Frontal cortex (tissue), 3 donors: ENCODE measurements at regions not wholly inside any gene's neighbourhood (a gene's known extent, or its start where the extent isn't known, plus 50 kb on each side); places are given as distances from the start of the nearest gene placed in this dataset.
"Not testable (repeated sequence)": the region's sequence is repeated elsewhere in the genome, so short reads cannot be mapped to it uniquely, and the experiment has no call there.

Experiments
- DNase-seq, 2 donors: peaks; one replicate each; pipeline ENCODE4 v3.0.0; 2012; ENCODE audit warnings: low spot score in 2 of 2
- FAIRE-seq: peaks from 2 replicates; lab custom pipeline; 2012; peaks lifted over from hg19 to GRCh38; lab: Jason Lieb, UNC
- donor health status: control.
- donor health status: control.
- donor health status: control.

GRCh38 chrY:7334449-7334848 is 422.9 kb upstream of the AMELY start:
- DNase-seq, result no peak
- no peak for FAIRE-seq

GRCh38 chrY:7326296-7327246 is 415.0 kb upstream of the AMELY start:
- DNase-seq, result no peak
- FAIRE-seq, result no peak

GRCh38 chrY:7325531-7325930 is 414.0 kb upstream of the AMELY start:
- DNase-seq, result no peak
- no peak for FAIRE-seq

- FAIRE-seq (no peak), DNase-seq (no peak)
These were observed 409.2 kb upstream of the AMELY start for GRCh38 chrY:7320751-7321150.

- not testable (repeated sequence) for DNase-seq, FAIRE-seq
These were observed 408.6 kb upstream of the AMELY start for GRCh38 chrY:7320171-7320570.

GRCh38 chrY:7318122-7318521 is 406.6 kb upstream of the AMELY start:
- no peak for FAIRE-seq
- no peak for DNase-seq

GRCh38 chrY:7317571-7317970 is 406.0 kb upstream of the AMELY start:
- DNase-seq (no peak), FAIRE-seq (no peak)

GRCh38 chrY:7310482-7311269 is 399.1 kb upstream of the AMELY start:
- DNase-seq, result no peak
- FAIRE-seq, result no peak

GRCh38 chrY:7308816-7309215 is 397.3 kb upstream of the AMELY start:
- DNase-seq (no peak), FAIRE-seq (no peak)

- no peak for DNase-seq
- FAIRE-seq, result no peak
These were observed 390.8 kb upstream of the AMELY start for GRCh38 chrY:7302306-7302705.

GRCh38 chrY:7299960-7300359 is 388.4 kb upstream of the AMELY start:
- no peak for DNase-seq
- FAIRE-seq, result no peak

- DNase-seq (no peak), FAIRE-seq (no peak)
These were observed 380.6 kb upstream of the AMELY start for GRCh38 chrY:7292113-7292512.

- DNase-seq, result no peak
- no peak for FAIRE-seq
These were observed 378.6 kb upstream of the AMELY start for GRCh38 chrY:7289889-7290833.

GRCh38 chrY:7288611-7289010 is 377.1 kb upstream of the AMELY start:
- no peak for FAIRE-seq
- no peak for DNase-seq

GRCh38 chrY:7287963-7288362 is 376.4 kb upstream of the AMELY start:
- not testable (repeated sequence) for FAIRE-seq, DNase-seq

GRCh38 chrY:7285388-7285787 is 373.8 kb upstream of the AMELY start:
- FAIRE-seq (no peak), DNase-seq (no peak)

- no peak for DNase-seq
- no peak for FAIRE-seq
These were observed 371.4 kb upstream of the AMELY start for GRCh38 chrY:7283001-7283400.

- not testable (repeated sequence) for DNase-seq, FAIRE-seq
These were observed 368.7 kb upstream of the AMELY start for GRCh38 chrY:7280151-7280740.

GRCh38 chrY:7275751-7276150 is 364.2 kb upstream of the AMELY start:
- FAIRE-seq (no peak), DNase-seq (no peak)
